HCT116 (cell line): ENCODE measurements at regions not wholly inside any gene's neighbourhood (a gene's known extent, or its start where the extent isn't known, plus 50 kb on each side); places are given as distances from the start of the nearest gene placed in this dataset.

Experiments used
- CBX3 ChIP-seq: IDR thresholded peaks from 2 replicates; pipeline ENCODE4 v1.6.1; 2012; ENCODE audit warnings: low read depth
- CEBPB ChIP-seq: IDR thresholded peaks from 2 replicates; pipeline ENCODE4 v1.6.1; 2012; ENCODE audit warnings: low read depth
- EZH2phosphoT487 ChIP-seq: fragments of 200-600 bp; IDR thresholded peaks from 2 replicates; pipeline ENCODE4 v1.6.1; 2018; ENCODE audit warnings: antibody characterized with exemption, borderline replicate concordance
- JUND ChIP-seq: IDR thresholded peaks from 2 replicates; pipeline ENCODE4 v1.6.1; 2012
- POLR2A ChIP-seq: IDR thresholded peaks from 2 replicates; pipeline ENCODE4 v1.7.0; 2011; ENCODE audit warnings: borderline replicate concordance; ENCODE audit not compliant: insufficient read depth, insufficient read length; ENCODE audit errors: extremely low read depth
- RAD21 ChIP-seq: IDR thresholded peaks from 2 replicates; pipeline ENCODE4 v1.6.1; 2012; ENCODE audit warnings: low read depth, mild to moderate bottlenecking
- SP1 ChIP-seq: IDR thresholded peaks from 2 replicates; pipeline ENCODE4 v1.6.1; 2012; ENCODE audit warnings: low read depth
- SRF ChIP-seq: IDR thresholded peaks from 2 replicates; pipeline ENCODE4 v1.6.1; 2012; ENCODE audit warnings: low read depth
- ZFX ChIP-seq: fragments of 450-650 bp; IDR thresholded peaks from 2 replicates; pipeline ENCODE4 v1.6.1; 2017
- TF ChIP-seq, protein P1 (sequence below), 3 experiments: fragments of 200-600 bp in 1 of 3; sonication (generic) in 1 of 3; IDR thresholded peaks in 2 of 3; conservative IDR thresholded peaks in 1 of 3; 2 replicates each; pipeline ENCODE4 v1.5.1; 2012 to 2017; ENCODE audit warnings: low read depth in 2 of 3, low read length in 2 of 3, antibody characterized with exemption in 1 of 3, borderline replicate concordance in 1 of 3, control low read depth in 1 of 3, mild to moderate bottlenecking in 1 of 3, mixed read lengths in 1 of 3, mixed run types in 1 of 3, moderate library complexity in 1 of 3; ENCODE audit not compliant: insufficient read depth in 1 of 3
- TF ChIP-seq, protein P2 (sequence below): IDR thresholded peaks from 2 replicates; pipeline ENCODE4 v1.6.1; 2012; ENCODE audit warnings: low read depth

DNA sequence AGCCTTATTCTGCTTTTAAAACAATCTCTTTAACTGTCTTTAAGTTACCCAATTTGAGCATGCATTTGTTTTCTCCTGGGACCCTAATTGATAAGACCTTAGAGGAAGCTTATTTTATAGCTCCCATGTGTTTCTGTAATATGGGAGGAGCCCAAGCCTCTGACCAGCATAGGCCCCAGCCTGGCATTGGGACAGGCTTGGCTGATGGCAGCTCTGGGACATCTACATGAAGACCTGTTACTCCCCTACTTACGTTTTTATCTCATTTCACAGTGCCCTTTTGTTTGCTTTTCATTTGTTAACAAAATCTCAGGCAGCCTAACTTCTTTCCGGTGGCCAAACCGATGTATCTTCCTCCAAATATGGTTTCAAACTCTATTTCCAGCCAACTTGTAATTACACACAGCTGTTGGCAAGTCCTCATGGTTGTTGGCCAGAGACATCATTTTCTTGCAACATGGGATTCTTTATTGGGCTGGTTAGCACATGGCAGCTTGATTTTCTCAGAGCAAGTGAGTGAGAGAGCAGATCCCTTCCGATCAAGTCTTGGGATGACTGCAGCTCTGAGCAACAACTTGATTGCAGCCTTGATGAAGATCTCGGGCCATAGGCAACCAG lies 1117.5 kb downstream of the AACS start:
- TF ChIP-seq, protein P1, sequence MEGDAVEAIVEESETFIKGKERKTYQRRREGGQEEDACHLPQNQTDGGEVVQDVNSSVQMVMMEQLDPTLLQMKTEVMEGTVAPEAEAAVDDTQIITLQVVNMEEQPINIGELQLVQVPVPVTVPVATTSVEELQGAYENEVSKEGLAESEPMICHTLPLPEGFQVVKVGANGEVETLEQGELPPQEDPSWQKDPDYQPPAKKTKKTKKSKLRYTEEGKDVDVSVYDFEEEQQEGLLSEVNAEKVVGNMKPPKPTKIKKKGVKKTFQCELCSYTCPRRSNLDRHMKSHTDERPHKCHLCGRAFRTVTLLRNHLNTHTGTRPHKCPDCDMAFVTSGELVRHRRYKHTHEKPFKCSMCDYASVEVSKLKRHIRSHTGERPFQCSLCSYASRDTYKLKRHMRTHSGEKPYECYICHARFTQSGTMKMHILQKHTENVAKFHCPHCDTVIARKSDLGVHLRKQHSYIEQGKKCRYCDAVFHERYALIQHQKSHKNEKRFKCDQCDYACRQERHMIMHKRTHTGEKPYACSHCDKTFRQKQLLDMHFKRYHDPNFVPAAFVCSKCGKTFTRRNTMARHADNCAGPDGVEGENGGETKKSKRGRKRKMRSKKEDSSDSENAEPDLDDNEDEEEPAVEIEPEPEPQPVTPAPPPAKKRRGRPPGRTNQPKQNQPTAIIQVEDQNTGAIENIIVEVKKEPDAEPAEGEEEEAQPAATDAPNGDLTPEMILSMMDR (IDR thresholded peaks at IDR 0.05 in 2 of 3, conservative IDR thresholded peaks at IDR 0.05 in 1 of 3; ENCODE audit: borderline replicate concordance in 1 of 3, insufficient read depth in 1 of 3, low read depth in 2 of 3, low read length in 2 of 3) = no peak
- TF ChIP-seq JUND (no peak), RAD21 (no peak), SP1 (no peak), POLR2A (no peak), CBX3 (no peak), EZH2phosphoT487 (no peak), CEBPB (no peak), SRF (no peak), ZFX (no peak)
- TF ChIP-seq, protein P2, sequence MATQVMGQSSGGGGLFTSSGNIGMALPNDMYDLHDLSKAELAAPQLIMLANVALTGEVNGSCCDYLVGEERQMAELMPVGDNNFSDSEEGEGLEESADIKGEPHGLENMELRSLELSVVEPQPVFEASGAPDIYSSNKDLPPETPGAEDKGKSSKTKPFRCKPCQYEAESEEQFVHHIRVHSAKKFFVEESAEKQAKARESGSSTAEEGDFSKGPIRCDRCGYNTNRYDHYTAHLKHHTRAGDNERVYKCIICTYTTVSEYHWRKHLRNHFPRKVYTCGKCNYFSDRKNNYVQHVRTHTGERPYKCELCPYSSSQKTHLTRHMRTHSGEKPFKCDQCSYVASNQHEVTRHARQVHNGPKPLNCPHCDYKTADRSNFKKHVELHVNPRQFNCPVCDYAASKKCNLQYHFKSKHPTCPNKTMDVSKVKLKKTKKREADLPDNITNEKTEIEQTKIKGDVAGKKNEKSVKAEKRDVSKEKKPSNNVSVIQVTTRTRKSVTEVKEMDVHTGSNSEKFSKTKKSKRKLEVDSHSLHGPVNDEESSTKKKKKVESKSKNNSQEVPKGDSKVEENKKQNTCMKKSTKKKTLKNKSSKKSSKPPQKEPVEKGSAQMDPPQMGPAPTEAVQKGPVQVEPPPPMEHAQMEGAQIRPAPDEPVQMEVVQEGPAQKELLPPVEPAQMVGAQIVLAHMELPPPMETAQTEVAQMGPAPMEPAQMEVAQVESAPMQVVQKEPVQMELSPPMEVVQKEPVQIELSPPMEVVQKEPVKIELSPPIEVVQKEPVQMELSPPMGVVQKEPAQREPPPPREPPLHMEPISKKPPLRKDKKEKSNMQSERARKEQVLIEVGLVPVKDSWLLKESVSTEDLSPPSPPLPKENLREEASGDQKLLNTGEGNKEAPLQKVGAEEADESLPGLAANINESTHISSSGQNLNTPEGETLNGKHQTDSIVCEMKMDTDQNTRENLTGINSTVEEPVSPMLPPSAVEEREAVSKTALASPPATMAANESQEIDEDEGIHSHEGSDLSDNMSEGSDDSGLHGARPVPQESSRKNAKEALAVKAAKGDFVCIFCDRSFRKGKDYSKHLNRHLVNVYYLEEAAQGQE = no peak
